DMS114 treated with DMSO at 0.1 percent for 48 hours (cell line): ENCODE measurements at regions not wholly inside any gene's neighbourhood (a gene's known extent, or its start where the extent isn't known, plus 50 kb on each side); places are given as distances from the start of the nearest gene placed in this dataset.
A peak's percentile ranks its signal among the peaks of the same experiment; 100 is the strongest.

Experiments used
- DNase-seq: peaks from one replicate; lab custom pipeline; 2025; ENCODE audit not compliant: unreplicated experiment; lab: John Stamatoyannopoulos, UW

- DNase-seq = no peak
Observed at GRCh38 chr4:138927072-138927471, 88.5 kb upstream of the NOCT start.

GRCh38 chr4:138925495-138925894, 90.1 kb upstream of the NOCT start:
- no peak for DNase-seq

- peak; percentile 52 for DNase-seq
Observed at GRCh38 chr4:138919094-138919936, 96.3 kb upstream of the NOCT start.

- no peak for DNase-seq
Observed at GRCh38 chr4:138918169-138918869, 97.3 kb upstream of the NOCT start.

GRCh38 chr4:138916763-138917162, 98.8 kb upstream of the NOCT start:
- DNase-seq = no peak

- no peak for DNase-seq
Observed at GRCh38 chr4:138915756-138916155, 99.8 kb upstream of the NOCT start.

GRCh38 chr4:138912704-138913340, 102.8 kb upstream of the NOCT start:
- no peak for DNase-seq

- no peak for DNase-seq
Observed at GRCh38 chr4:138911909-138912703, 103.5 kb upstream of the NOCT start.

GRCh38 chr4:138910914-138911336, 104.7 kb upstream of the NOCT start:
- no peak for DNase-seq

- no peak for DNase-seq
Observed at GRCh38 chr4:138910195-138910913, 105.2 kb upstream of the NOCT start.

GRCh38 chr4:138909587-138909986, 106.0 kb upstream of the NOCT start:
- DNase-seq = no peak

GRCh38 chr4:138908134-138908533, 107.4 kb upstream of the NOCT start:
- no peak for DNase-seq

GRCh38 chr4:138907174-138907573, 108.4 kb upstream of the NOCT start:
- no peak for DNase-seq

GRCh38 chr4:138904793-138905192, 110.8 kb upstream of the NOCT start:
- DNase-seq = no peak

- no peak for DNase-seq
Observed at GRCh38 chr4:138903185-138903584, 112.4 kb upstream of the NOCT start.

GRCh38 chr4:138902705-138903104, 112.9 kb upstream of the NOCT start:
- DNase-seq = no peak

GRCh38 chr4:138901177-138901576, 114.4 kb upstream of the NOCT start:
- DNase-seq = no peak

GRCh38 chr4:138899999-138900398, 115.6 kb upstream of the NOCT start:
- no peak for DNase-seq

- DNase-seq = no peak
Observed at GRCh38 chr4:138898282-138898681, 117.3 kb upstream of the NOCT start.

GRCh38 chr4:138897811-138898226, 117.8 kb upstream of the NOCT start:
- DNase-seq = no peak
